ENCODE measurements at regions not wholly inside any gene's neighbourhood (a gene's known extent, or its start where the extent isn't known, plus 50 kb on each side); places are given as distances from the start of the nearest gene placed in this dataset.

- no peak overlapping the region for H3K4me2 ChIP-seq
- 6% methylated on average over 3 of the region's 3 CpGs for WGBS (ENCODE audit: missing lambda C conversion rate)
- no peak overlapping the region for H3K4me3 ChIP-seq
- DNase-seq (ENCODE audit: low read depth in 1 of 2, low spot score in 1 of 2): no peak
- ChIA-PET CTCF (no interaction called here), POLR2A (no interaction called here)
- no peak for FAIRE-seq
- TF ChIP-seq BHLHE40 (IDR thresholded peaks at IDR 0.05; ENCODE audit: low read depth, low read length): no peak
- TF ChIP-seq BCL3 (IDR thresholded peaks at IDR 0.05): no peak
- no peak for TF ChIP-seq ZC3H11A (IDR thresholded peaks at IDR 0.05)
- no peak for TF ChIP-seq FOXS1 (CRISPR knock-in tag; IDR thresholded peaks at IDR 0.05)
- TF ChIP-seq, protein P1, sequence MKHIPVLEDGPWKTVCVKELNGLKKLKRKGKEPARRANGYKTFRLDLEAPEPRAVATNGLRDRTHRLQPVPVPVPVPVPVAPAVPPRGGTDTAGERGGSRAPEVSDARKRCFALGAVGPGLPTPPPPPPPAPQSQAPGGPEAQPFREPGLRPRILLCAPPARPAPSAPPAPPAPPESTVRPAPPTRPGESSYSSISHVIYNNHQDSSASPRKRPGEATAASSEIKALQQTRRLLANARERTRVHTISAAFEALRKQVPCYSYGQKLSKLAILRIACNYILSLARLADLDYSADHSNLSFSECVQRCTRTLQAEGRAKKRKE (CRISPR knock-in tag; IDR thresholded peaks at IDR 0.05; ENCODE audit: low read depth): no peak
- no peak for TF ChIP-seq CHD2 (IDR thresholded peaks at IDR 0.05; ENCODE audit: low read length, partially characterized antibody)
- no peak for TF ChIP-seq FOSL2 (IDR thresholded peaks at IDR 0.05)
- TF ChIP-seq FOSL2 (CRISPR knock-in tag; IDR thresholded peaks at IDR 0.05): no peak
- TF ChIP-seq NFE2L2 (conservative IDR thresholded peaks at IDR 0.05; ENCODE audit: low read length): no peak
- TF ChIP-seq ZSCAN20 (CRISPR knock-in tag; IDR thresholded peaks at IDR 0.05): no peak
- TF ChIP-seq MAZ (IDR thresholded peaks at IDR 0.05; ENCODE audit: borderline replicate concordance, low read depth, low read length): no peak
- TF ChIP-seq GATA3 (IDR thresholded peaks at IDR 0.05; ENCODE audit: borderline replicate concordance): no peak
- no peak for TF ChIP-seq JUN (IDR thresholded peaks at IDR 0.05)
- no peak for TF ChIP-seq EHF (CRISPR knock-in tag; IDR thresholded peaks at IDR 0.05)
- TF ChIP-seq ZFP36 (IDR thresholded peaks at IDR 0.05; ENCODE audit: borderline replicate concordance, partially characterized antibody): no peak
- no peak for TF ChIP-seq KDM1A (IDR thresholded peaks at IDR 0.05; ENCODE audit: low read depth)
- no peak for TF ChIP-seq RCOR1 (IDR thresholded peaks at IDR 0.05; ENCODE audit: low read depth, low read length)
- no peak for TF ChIP-seq PHF8 (IDR thresholded peaks at IDR 0.05; ENCODE audit: borderline replicate concordance, low read depth)
- H3K27ac ChIP-seq: no peak overlapping the region
- H3K9me3 ChIP-seq: no peaks in the 10 kb centered on the region
- no peaks in the 10 kb centered on the region for H3K4me1 ChIP-seq
- ATAC-seq: no peak
Measured at GRCh38 chr13:81568824-81569223, 1227.9 kb upstream of the SPRY2 start.

GRCh38 chr13:81565849-81566248, 1224.9 kb upstream of the SPRY2 start:
- H3K4me1 ChIP-seq: no peaks in the 10 kb centered on the region
- ChIA-PET POLR2A (no interaction called here), CTCF (no interaction called here)
- WGBS (ENCODE audit: missing lambda C conversion rate): 7% methylated on average over 1 of the region's 1 CpG
- ATAC-seq (no peak), DNase-seq (ENCODE audit: low read depth in 1 of 2, low spot score in 1 of 2) (no peak), FAIRE-seq (no peak)
- no peak for TF ChIP-seq REST (IDR thresholded peaks at IDR 0.05)
- TF ChIP-seq, protein P2, sequence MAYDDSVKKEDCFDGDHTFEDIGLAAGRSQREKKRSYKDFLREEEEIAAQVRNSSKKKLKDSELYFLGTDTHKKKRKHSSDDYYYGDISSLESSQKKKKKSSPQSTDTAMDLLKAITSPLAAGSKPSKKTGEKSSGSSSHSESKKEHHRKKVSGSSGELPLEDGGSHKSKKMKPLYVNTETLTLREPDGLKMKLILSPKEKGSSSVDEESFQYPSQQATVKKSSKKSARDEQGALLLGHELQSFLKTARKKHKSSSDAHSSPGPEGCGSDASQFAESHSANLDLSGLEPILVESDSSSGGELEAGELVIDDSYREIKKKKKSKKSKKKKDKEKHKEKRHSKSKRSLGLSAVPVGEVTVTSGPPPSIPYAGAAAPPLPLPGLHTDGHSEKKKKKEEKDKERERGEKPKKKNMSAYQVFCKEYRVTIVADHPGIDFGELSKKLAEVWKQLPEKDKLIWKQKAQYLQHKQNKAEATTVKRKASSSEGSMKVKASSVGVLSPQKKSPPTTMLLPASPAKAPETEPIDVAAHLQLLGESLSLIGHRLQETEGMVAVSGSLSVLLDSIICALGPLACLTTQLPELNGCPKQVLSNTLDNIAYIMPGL (CRISPR knock-in tag; IDR thresholded peaks at IDR 0.05; ENCODE audit: borderline replicate concordance): no peak
- TF ChIP-seq ELK1 (IDR thresholded peaks at IDR 0.05; ENCODE audit: low read depth, low read length): no peak
- TF ChIP-seq ESRRA (IDR thresholded peaks at IDR 0.05; ENCODE audit: borderline replicate concordance, low read length): no peak
- TF ChIP-seq NR3C1 (IDR thresholded peaks at IDR 0.05): no peak
- TF ChIP-seq USF2 (IDR thresholded peaks at IDR 0.05): no peak
- H3K27ac ChIP-seq: no peak overlapping the region
- no peak overlapping the region for H3K4me3 ChIP-seq
- H3K4me2 ChIP-seq: no peak overlapping the region
- H3K9me3 ChIP-seq: no peaks in the 10 kb centered on the region

Measured in A549 (cell line).